ENCODE measurements at regions not wholly inside any gene's neighbourhood (a gene's known extent, or its start where the extent isn't known, plus 50 kb on each side); places are given as distances from the start of the nearest gene placed in this dataset.

DNA sequence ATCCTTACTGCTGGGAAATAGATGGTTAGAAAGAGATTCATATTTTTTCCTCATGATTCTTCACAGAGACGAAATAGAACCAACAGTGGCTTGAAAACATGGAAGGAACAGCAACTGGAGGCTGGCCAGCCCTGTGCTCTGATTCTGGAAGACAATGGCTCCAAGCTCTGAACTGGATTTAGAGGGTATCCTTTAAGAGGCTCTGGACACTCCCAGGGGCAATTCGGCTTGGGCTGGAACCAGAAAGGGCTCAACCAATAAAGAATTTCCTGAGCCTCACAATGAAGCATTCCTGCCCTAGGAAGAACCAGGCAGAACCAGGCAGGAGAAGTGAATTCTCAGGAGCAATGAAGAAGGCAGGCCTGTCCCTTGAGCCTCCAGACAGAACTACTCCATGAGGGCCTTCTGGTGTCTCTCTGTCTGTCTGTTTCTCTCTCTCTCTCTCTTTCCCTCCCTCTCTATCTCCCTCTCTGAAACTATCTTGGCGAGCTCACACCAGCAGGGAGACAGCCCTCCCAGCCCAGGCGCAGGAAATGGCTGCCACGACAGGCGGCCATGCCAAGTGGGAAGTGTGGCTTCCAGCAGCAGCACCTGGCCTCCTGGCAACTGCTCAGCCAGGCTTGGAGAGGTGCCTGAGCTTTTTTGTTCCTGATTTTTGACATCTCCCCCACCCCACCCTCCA lies 93.3 kb downstream of the RCN1 start:
- no peak for DNase-seq (ENCODE audit: extremely low read depth, low read depth)
- H3K4me3 ChIP-seq (replicated peaks; ENCODE audit: low read depth, low read length): no peak overlapping the region
- TF ChIP-seq, protein P1, sequence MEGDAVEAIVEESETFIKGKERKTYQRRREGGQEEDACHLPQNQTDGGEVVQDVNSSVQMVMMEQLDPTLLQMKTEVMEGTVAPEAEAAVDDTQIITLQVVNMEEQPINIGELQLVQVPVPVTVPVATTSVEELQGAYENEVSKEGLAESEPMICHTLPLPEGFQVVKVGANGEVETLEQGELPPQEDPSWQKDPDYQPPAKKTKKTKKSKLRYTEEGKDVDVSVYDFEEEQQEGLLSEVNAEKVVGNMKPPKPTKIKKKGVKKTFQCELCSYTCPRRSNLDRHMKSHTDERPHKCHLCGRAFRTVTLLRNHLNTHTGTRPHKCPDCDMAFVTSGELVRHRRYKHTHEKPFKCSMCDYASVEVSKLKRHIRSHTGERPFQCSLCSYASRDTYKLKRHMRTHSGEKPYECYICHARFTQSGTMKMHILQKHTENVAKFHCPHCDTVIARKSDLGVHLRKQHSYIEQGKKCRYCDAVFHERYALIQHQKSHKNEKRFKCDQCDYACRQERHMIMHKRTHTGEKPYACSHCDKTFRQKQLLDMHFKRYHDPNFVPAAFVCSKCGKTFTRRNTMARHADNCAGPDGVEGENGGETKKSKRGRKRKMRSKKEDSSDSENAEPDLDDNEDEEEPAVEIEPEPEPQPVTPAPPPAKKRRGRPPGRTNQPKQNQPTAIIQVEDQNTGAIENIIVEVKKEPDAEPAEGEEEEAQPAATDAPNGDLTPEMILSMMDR (IDR thresholded peaks at IDR 0.05; ENCODE audit: low read depth, low read length, missing control alignments): no peak

DNA sequence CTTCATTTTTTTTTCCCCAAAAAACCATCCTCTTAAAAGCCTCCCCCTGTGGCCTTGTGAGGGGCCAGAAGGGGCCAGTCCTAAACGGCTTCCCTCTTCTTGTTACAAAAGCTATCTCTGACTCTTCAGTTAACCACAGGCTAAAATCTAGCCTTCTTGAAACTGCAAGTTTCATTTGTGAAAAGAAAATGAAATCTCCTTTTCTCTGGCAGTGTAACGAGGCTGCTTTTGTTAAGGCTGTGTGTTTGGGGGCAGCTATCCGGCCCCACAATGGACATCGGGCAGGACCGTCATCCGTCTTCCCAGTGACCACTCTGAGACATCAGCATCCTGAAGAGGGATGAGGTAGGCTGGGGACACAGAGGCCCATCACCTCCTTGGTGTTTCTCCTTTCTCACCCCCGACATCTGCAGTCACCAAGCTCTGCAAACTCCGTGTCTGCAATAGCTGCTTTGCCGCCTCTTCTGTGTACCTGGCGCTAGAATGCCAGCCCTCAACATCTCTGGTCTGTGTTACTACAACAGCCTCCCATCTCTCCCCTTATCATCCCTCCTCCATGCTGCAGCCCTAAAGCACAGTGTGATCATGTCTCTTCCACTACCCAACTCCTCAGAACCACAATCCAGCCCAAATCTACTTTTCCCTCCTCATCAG lies 94.0 kb downstream of the RCN1 start:
- DNase-seq (ENCODE audit: extremely low read depth, low read depth): no peak
- TF ChIP-seq, protein P1 (IDR thresholded peaks at IDR 0.05; ENCODE audit: low read depth, low read length, missing control alignments): no peak
- H3K4me3 ChIP-seq (replicated peaks; ENCODE audit: low read depth, low read length): no peak overlapping the region

DNA sequence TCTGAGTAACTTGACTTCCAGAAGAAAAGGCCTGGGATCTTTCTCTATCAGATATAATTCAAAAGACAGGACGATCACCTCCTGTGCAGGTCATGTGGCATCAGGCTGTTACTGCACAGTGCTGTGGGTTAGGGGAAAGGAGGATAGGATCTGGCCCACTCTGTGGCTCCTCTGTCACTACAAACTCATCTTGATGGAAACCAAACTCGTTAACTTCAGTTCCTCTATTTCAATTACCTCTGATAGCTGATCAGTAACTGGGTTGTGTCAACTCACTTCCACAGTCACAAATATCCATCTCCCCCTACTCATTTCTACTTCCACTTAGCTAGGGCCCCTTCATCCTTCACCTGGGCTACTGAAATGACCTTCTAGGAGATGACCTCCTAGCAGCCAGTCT lies 95.2 kb downstream of the RCN1 start:
- TF ChIP-seq, protein P1 (IDR thresholded peaks at IDR 0.05; ENCODE audit: low read depth, low read length, missing control alignments): no peak
- DNase-seq (ENCODE audit: extremely low read depth, low read depth): no peak
- no peak overlapping the region for H3K4me3 ChIP-seq (replicated peaks; ENCODE audit: low read depth, low read length)

DNA sequence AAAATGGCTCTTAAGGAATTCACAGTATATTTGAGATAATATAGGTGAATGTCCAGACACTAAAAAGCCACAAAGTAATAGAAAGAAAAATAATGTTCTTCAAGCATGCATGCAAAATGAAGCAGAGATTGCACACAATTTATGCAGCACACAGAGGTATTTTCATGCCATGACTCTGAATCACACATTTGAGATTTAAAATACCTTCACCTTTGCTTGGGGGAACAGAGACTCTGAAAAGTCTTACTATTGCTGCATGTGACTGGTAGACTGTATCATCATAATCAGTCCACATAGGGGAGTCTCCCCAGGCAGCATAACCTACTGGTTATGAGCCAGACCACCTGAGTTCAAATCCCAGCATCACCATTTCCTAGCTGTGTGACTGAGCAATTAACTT lies 96.2 kb downstream of the RCN1 start:
- H3K4me3 ChIP-seq (replicated peaks; ENCODE audit: low read depth, low read length): no peak overlapping the region
- no peak for DNase-seq (ENCODE audit: extremely low read depth, low read depth)
- TF ChIP-seq, protein P1 (IDR thresholded peaks at IDR 0.05; ENCODE audit: low read depth, low read length, missing control alignments): no peak

DNA sequence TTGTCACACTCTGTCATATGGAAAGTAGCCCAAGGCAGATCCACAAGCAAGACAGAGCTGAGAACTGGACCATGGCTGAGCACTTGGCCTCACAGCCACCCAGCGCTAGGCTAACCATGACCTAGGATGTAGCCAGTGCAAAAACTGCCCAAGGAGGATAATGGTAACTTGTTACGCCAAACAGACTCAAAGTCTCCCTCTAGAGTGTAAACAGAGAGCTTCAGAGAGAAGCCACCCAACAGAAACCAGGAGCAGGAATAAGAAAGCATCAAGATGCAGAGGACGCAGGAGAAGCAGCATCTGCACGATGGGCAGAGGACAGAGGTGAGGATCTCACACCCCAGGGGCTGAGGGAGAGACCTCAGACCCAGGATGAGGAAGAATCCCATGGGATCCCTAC lies 97.9 kb downstream of the RCN1 start:
- no peak overlapping the region for H3K4me3 ChIP-seq (replicated peaks; ENCODE audit: low read depth, low read length)
- no peak for DNase-seq (ENCODE audit: extremely low read depth, low read depth)
- TF ChIP-seq, protein P1 (IDR thresholded peaks at IDR 0.05; ENCODE audit: low read depth, low read length, missing control alignments): no peak

DNA sequence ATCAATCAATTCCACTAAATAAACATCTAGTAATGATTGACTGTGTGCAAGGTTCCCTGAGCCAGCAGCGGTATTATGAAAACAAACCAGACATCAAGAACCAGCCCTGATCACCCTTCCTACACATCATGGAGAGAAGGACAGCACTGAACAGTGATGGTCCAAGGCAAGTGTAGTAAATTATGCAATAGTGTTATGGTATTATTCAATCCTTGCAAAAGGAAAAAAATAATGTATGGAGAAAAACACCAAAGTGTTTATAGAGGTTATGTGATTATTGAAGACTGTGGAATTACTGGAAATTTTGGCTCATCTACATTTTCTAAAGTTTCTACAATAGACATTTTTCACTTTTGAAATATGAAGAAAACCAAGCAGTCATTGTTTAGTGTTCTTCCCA lies 105.3 kb downstream of the RCN1 start:
- TF ChIP-seq, protein P1 (IDR thresholded peaks at IDR 0.05; ENCODE audit: low read depth, low read length, missing control alignments): no peak
- no peak for DNase-seq (ENCODE audit: extremely low read depth, low read depth)
- H3K4me3 ChIP-seq (replicated peaks; ENCODE audit: low read depth, low read length): no peak overlapping the region
